Lower leg skin (tissue), 3 donors: ENCODE measurements at regions not wholly inside any gene's neighbourhood (a gene's known extent, or its start where the extent isn't known, plus 50 kb on each side); places are given as distances from the start of the nearest gene placed in this dataset.

Experiments
- POLR2A ChIP-seq, 2 donors: fragments of 450-650 bp; IDR thresholded peaks; one replicate each; pipeline ENCODE4 v1.6.1; 2016 to 2017; ENCODE audit warnings: antibody characterized with exemption in 2 of 2, mild to moderate bottlenecking in 1 of 2, moderate library complexity in 1 of 2
- TF ChIP-seq, protein P1 (sequence below), 3 donors: fragments of 450-650 bp; IDR thresholded peaks; one replicate each; pipeline ENCODE4 v1.5.1; 2016; ENCODE audit warnings: antibody characterized with exemption in 3 of 3, mild to moderate bottlenecking in 3 of 3, moderate library complexity in 2 of 3

DNA sequence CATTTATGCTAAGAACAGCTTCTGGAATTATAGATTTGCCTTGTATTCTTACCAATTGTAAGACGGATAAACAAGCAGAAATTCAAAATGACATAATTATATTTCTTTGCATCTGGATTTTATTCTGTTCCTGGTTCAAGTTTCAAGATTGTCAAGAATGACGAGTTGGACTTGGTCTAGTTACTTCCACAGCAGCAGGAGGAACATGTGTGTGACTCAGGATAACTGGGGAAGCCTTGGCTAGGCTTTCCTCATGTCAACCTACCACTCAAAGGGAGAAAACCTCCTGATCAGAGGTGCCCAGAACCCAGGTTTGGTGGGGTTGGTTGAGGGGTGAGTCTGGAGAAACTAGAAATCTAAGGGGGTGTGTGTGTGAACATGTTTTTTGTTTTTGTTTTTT lies 259.7 kb downstream of the SOX2 start:
- TF ChIP-seq, protein P1, sequence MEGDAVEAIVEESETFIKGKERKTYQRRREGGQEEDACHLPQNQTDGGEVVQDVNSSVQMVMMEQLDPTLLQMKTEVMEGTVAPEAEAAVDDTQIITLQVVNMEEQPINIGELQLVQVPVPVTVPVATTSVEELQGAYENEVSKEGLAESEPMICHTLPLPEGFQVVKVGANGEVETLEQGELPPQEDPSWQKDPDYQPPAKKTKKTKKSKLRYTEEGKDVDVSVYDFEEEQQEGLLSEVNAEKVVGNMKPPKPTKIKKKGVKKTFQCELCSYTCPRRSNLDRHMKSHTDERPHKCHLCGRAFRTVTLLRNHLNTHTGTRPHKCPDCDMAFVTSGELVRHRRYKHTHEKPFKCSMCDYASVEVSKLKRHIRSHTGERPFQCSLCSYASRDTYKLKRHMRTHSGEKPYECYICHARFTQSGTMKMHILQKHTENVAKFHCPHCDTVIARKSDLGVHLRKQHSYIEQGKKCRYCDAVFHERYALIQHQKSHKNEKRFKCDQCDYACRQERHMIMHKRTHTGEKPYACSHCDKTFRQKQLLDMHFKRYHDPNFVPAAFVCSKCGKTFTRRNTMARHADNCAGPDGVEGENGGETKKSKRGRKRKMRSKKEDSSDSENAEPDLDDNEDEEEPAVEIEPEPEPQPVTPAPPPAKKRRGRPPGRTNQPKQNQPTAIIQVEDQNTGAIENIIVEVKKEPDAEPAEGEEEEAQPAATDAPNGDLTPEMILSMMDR (IDR thresholded peaks at IDR 0.05) = no peak
- no peak for TF ChIP-seq POLR2A (IDR thresholded peaks at IDR 0.05)
